ENCODE measurements at regions not wholly inside any gene's neighbourhood (a gene's known extent, or its start where the extent isn't known, plus 50 kb on each side); places are given as distances from the start of the nearest gene placed in this dataset.

DNA sequence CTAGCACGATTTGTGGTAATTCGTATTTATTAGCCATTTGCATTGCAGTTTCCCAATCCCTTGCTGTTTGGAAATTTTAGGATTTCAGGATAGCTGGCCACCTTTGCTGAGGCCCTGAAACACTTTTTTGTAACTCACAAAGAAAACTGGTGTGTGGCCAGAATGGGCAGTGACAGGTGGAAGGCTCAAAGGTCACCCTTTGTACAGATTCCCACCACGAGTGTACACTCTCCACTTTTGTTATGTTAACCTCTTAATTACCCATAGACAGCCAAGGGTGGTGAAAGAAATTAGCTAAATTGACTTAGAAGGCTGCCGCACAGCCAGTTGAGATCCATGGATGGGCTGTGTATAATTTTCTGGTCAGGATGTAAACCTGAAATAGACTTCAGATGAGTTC is 109.7 kb upstream of the ARX start:
- H2AFZ ChIP-seq, result no peak overlapping the region
- Mint-ChIP-seq H3K9me3 (peaks cover 24% of the 10 kb centered on the region), H3K4me3 (no peak overlapping the region), H3K27ac (no peak overlapping the region), H3K4me1 (no peaks in the 10 kb centered on the region), H3K36me3 (ENCODE audit: low read depth) (peaks cover 16% of the 10 kb centered on the region; the same call in 2 of the 3 replicates), H3K27me3 (ENCODE audit: insufficient read depth, low read depth, poor library complexity) (peaks cover 3% of the 10 kb centered on the region)
- no peak overlapping the region for H3K4me2 ChIP-seq
- no peak overlapping the region for H3K4me3 ChIP-seq
- no peaks in the 10 kb centered on the region for H3F3A ChIP-seq (replicated peaks; ENCODE audit: low read depth)
- no peak overlapping the region for H3K27ac ChIP-seq (ENCODE audit: low read depth)
- H3K79me2 ChIP-seq (replicated peaks; ENCODE audit: insufficient read depth), result no peaks in the 10 kb centered on the region
- DNase-seq (ENCODE audit: low spot score), result no peak
- no peaks in the 10 kb centered on the region for H3K9me2 ChIP-seq (ENCODE audit: insufficient read depth)
- H3K27me3 ChIP-seq (ENCODE audit: insufficient read depth), result no peaks in the 10 kb centered on the region
- ATAC-seq, result no peak
- no peaks in the 10 kb centered on the region for H3K4me1 ChIP-seq (ENCODE audit: insufficient read depth)
- no peaks in the 10 kb centered on the region for H4K20me1 ChIP-seq (replicated peaks; ENCODE audit: insufficient read depth)
- TF ChIP-seq CREB1 (CRISPR knock-in tag; IDR thresholded peaks at IDR 0.05; ENCODE audit: low read depth) (no peak), ZNF114 (CRISPR knock-in tag; IDR thresholded peaks at IDR 0.05) (no peak), EZH2phosphoT487 (IDR thresholded peaks at IDR 0.05; ENCODE audit: unreplicated experiment) (no peak), EZH2 (IDR thresholded peaks at IDR 0.05; ENCODE audit: low read depth, unreplicated experiment) (no peak), JUNB (IDR thresholded peaks at IDR 0.05; ENCODE audit: unreplicated experiment) (no peak), NANOG (IDR thresholded peaks at IDR 0.05; ENCODE audit: borderline replicate concordance) (no peak), POLR2AphosphoS5 (IDR thresholded peaks at IDR 0.05; ENCODE audit: low read depth) (no peak), STAT1 (IDR thresholded peaks at IDR 0.05; ENCODE audit: unreplicated experiment) (no peak), ZNF331 (CRISPR knock-in tag; IDR thresholded peaks at IDR 0.05; ENCODE audit: low read depth) (no peak)
- TF ChIP-seq, protein P1, sequence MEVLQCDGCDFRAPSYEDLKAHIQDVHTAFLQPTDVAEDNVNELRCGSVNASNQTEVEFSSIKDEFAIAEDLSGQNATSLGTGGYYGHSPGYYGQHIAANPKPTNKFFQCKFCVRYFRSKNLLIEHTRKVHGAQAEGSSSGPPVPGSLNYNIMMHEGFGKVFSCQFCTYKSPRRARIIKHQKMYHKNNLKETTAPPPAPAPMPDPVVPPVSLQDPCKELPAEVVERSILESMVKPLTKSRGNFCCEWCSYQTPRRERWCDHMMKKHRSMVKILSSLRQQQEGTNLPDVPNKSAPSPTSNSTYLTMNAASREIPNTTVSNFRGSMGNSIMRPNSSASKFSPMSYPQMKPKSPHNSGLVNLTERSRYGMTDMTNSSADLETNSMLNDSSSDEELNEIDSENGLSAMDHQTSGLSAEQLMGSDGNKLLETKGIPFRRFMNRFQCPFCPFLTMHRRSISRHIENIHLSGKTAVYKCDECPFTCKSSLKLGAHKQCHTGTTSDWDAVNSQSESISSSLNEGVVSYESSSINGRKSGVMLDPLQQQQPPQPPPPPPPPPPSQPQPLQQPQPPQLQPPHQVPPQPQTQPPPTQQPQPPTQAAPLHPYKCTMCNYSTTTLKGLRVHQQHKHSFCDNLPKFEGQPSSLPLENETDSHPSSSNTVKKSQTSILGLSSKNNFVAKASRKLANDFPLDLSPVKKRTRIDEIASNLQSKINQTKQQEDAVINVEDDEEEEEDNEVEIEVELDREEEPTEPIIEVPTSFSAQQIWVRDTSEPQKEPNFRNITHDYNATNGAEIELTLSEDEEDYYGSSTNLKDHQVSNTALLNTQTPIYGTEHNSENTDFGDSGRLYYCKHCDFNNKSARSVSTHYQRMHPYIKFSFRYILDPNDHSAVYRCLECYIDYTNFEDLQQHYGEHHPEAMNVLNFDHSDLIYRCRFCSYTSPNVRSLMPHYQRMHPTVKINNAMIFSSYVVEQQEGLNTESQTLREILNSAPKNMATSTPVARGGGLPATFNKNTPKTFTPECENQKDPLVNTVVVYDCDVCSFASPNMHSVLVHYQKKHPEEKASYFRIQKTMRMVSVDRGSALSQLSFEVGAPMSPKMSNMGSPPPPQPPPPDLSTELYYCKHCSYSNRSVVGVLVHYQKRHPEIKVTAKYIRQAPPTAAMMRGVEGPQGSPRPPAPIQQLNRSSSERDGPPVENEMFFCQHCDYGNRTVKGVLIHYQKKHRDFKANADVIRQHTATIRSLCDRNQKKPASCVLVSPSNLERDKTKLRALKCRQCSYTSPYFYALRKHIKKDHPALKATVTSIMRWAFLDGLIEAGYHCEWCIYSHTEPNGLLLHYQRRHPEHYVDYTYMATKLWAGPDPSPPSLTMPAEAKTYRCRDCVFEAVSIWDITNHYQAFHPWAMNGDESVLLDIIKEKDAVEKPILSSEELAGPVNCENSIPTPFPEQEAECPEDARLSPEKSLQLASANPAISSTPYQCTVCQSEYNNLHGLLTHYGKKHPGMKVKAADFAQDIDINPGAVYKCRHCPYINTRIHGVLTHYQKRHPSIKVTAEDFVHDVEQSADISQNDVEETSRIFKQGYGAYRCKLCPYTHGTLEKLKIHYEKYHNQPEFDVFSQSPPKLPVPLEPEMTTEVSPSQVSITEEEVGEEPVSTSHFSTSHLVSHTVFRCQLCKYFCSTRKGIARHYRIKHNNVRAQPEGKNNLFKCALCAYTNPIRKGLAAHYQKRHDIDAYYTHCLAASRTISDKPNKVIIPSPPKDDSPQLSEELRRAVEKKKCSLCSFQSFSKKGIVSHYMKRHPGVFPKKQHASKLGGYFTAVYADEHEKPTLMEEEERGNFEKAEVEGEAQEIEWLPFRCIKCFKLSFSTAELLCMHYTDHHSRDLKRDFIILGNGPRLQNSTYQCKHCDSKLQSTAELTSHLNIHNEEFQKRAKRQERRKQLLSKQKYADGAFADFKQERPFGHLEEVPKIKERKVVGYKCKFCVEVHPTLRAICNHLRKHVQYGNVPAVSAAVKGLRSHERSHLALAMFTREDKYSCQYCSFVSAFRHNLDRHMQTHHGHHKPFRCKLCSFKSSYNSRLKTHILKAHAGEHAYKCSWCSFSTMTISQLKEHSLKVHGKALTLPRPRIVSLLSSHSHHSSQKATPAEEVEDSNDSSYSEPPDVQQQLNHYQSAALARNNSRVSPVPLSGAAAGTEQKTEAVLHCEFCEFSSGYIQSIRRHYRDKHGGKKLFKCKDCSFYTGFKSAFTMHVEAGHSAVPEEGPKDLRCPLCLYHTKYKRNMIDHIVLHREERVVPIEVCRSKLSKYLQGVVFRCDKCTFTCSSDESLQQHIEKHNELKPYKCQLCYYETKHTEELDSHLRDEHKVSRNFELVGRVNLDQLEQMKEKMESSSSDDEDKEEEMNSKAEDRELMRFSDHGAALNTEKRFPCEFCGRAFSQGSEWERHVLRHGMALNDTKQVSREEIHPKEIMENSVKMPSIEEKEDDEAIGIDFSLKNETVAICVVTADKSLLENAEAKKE (CRISPR knock-in tag; IDR thresholded peaks at IDR 0.05), result no peak
- TF ChIP-seq, protein P2, sequence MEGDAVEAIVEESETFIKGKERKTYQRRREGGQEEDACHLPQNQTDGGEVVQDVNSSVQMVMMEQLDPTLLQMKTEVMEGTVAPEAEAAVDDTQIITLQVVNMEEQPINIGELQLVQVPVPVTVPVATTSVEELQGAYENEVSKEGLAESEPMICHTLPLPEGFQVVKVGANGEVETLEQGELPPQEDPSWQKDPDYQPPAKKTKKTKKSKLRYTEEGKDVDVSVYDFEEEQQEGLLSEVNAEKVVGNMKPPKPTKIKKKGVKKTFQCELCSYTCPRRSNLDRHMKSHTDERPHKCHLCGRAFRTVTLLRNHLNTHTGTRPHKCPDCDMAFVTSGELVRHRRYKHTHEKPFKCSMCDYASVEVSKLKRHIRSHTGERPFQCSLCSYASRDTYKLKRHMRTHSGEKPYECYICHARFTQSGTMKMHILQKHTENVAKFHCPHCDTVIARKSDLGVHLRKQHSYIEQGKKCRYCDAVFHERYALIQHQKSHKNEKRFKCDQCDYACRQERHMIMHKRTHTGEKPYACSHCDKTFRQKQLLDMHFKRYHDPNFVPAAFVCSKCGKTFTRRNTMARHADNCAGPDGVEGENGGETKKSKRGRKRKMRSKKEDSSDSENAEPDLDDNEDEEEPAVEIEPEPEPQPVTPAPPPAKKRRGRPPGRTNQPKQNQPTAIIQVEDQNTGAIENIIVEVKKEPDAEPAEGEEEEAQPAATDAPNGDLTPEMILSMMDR (conservative IDR thresholded peaks at IDR 0.05; ENCODE audit: low read depth in 2 of 2), result no peak
- TF ChIP-seq, protein P3, sequence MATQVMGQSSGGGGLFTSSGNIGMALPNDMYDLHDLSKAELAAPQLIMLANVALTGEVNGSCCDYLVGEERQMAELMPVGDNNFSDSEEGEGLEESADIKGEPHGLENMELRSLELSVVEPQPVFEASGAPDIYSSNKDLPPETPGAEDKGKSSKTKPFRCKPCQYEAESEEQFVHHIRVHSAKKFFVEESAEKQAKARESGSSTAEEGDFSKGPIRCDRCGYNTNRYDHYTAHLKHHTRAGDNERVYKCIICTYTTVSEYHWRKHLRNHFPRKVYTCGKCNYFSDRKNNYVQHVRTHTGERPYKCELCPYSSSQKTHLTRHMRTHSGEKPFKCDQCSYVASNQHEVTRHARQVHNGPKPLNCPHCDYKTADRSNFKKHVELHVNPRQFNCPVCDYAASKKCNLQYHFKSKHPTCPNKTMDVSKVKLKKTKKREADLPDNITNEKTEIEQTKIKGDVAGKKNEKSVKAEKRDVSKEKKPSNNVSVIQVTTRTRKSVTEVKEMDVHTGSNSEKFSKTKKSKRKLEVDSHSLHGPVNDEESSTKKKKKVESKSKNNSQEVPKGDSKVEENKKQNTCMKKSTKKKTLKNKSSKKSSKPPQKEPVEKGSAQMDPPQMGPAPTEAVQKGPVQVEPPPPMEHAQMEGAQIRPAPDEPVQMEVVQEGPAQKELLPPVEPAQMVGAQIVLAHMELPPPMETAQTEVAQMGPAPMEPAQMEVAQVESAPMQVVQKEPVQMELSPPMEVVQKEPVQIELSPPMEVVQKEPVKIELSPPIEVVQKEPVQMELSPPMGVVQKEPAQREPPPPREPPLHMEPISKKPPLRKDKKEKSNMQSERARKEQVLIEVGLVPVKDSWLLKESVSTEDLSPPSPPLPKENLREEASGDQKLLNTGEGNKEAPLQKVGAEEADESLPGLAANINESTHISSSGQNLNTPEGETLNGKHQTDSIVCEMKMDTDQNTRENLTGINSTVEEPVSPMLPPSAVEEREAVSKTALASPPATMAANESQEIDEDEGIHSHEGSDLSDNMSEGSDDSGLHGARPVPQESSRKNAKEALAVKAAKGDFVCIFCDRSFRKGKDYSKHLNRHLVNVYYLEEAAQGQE (IDR thresholded peaks at IDR 0.05; ENCODE audit: unreplicated experiment), result no peak
- TF ChIP-seq, protein P4, sequence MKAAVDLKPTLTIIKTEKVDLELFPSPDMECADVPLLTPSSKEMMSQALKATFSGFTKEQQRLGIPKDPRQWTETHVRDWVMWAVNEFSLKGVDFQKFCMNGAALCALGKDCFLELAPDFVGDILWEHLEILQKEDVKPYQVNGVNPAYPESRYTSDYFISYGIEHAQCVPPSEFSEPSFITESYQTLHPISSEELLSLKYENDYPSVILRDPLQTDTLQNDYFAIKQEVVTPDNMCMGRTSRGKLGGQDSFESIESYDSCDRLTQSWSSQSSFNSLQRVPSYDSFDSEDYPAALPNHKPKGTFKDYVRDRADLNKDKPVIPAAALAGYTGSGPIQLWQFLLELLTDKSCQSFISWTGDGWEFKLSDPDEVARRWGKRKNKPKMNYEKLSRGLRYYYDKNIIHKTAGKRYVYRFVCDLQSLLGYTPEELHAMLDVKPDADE (IDR thresholded peaks at IDR 0.05), result no peak
- no peaks in the 10 kb centered on the region for H3K36me3 ChIP-seq (ENCODE audit: insufficient read depth)
